ENCODE measurements at regions not wholly inside any gene's neighbourhood (a gene's known extent, or its start where the extent isn't known, plus 50 kb on each side); places are given as distances from the start of the nearest gene placed in this dataset.

- TF ChIP-seq, protein P1, sequence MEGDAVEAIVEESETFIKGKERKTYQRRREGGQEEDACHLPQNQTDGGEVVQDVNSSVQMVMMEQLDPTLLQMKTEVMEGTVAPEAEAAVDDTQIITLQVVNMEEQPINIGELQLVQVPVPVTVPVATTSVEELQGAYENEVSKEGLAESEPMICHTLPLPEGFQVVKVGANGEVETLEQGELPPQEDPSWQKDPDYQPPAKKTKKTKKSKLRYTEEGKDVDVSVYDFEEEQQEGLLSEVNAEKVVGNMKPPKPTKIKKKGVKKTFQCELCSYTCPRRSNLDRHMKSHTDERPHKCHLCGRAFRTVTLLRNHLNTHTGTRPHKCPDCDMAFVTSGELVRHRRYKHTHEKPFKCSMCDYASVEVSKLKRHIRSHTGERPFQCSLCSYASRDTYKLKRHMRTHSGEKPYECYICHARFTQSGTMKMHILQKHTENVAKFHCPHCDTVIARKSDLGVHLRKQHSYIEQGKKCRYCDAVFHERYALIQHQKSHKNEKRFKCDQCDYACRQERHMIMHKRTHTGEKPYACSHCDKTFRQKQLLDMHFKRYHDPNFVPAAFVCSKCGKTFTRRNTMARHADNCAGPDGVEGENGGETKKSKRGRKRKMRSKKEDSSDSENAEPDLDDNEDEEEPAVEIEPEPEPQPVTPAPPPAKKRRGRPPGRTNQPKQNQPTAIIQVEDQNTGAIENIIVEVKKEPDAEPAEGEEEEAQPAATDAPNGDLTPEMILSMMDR (conservative IDR thresholded peaks at IDR 0.05; ENCODE audit: low read depth, low read length) = no peak
- TF ChIP-seq CEBPB (IDR thresholded peaks at IDR 0.05; ENCODE audit: low read depth, low read length) (no peak), CHD1 (IDR thresholded peaks at IDR 0.05; ENCODE audit: low read depth, low read length) (no peak), RCOR1 (IDR thresholded peaks at IDR 0.05; ENCODE audit: insufficient replicate concordance, low read length) (no peak), SMC3 (IDR thresholded peaks at IDR 0.05; ENCODE audit: low read depth, low read length) (no peak), MAZ (IDR thresholded peaks at IDR 0.05; ENCODE audit: borderline replicate concordance, low read depth, low read length) (no peak), POLR2A (IDR thresholded peaks at IDR 0.05; ENCODE audit: low read depth, low read length) (no peak), FOS (IDR thresholded peaks at IDR 0.05; ENCODE audit: low read depth, low read length) (no peak), ELK1 (IDR thresholded peaks at IDR 0.05; ENCODE audit: borderline replicate concordance, low read depth, low read length) (no peak), MAFK (IDR thresholded peaks at IDR 0.05; ENCODE audit: low read depth, low read length) (no peak), RFX5 (IDR thresholded peaks at IDR 0.05; ENCODE audit: low read depth, low read length) (no peak), RAD21 (IDR thresholded peaks at IDR 0.05; ENCODE audit: low read length) (no peak)
Measured at GRCh38 chr2:21245565-21245964, 121.8 kb downstream of the TDRD15 start.

Measured in IMR-90 (cell line).